RPMI7951 (cell line): ENCODE measurements at regions not wholly inside any gene's neighbourhood (a gene's known extent, or its start where the extent isn't known, plus 50 kb on each side); places are given as distances from the start of the nearest gene placed in this dataset.

ENCODE experiments used
- DNase-seq: peaks from one replicate; pipeline ENCODE4 v3.0.0-alpha.2; 2012; ENCODE audit warnings: low read depth

GRCh38 chr2:222993920-222994650, 57.9 kb upstream of the KCNE4 start:
- DNase-seq: peak; percentile 95

DNA sequence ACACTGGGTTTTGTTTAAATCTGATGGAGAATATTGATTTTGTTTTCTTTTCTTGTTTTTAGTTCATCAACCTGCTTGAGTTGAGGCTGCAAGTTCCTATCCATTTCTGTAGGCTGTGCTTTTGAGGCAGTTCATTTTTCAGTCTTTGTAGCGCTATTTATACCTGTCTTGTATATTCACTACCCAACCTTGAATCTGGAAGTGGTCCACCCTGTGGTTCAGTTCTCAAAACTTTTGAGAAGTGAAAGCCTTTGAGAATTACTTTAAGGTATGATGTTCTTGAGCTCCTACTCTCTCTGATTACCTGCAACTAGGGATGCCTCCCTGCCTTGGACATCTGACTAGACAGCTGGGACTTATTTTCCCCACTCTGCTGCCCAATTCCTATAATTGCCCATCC, 53.5 kb upstream of the KCNE4 start:
- no peak for DNase-seq

DNA sequence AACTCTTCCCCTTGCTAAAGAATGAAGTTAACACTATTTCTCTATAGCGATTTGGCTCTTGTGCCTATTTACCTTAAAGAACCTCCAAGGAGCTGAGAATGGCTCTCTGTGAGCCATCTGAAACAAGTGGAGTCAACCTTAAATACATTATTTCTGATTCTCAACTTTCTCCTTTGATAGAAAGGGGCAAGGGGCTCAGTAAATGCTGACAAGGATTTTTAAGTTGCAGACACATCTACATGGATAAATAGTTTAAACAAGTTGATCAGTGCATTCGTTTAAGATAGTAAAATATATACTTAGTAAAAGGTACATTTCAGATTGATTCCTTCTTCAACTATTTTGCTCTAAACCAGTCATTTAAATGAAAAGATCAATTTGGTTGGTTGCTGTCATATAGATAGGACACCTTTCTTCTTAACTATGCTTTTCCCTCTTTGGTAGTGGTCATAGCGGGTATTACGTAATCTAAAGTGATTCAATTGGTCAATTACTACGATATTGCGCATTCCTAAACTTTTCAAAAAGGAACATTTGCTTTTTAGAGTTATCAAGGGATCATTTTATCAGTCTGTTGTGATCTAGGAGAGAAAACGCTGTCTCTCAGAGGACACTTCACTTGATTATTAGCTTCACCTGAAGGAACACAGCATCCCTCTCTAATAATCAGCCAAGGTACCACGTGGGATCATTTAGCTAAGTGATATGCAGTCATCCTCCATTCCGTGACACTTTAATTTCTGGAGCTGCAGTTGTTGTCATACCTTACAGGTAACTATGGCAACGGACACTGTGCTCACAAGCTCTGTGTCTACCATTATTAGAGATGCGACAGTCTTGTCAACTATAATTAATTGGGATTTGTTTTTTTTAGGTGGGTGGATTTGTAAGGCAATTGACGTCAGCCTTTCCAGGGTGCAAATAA, 50.9 kb upstream of the KCNE4 start:
- no peak for DNase-seq

DNA sequence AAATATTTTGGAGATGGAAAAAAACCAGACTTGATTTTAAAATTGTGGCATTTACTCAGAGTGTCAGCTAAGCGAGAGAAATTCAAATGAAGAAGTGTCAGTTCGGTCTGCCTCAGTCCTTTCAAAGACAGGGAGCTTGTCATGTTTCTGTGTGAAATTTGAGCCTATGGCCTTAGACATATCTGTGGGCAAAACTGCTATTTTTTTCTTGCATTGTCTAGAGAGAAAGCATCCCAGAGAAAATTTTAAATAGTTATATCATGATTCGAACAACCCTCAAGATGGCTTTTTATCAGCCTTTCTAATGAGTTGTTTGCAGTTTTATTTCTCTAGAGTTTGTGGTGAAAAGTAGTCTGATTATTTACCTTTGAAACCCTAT, 50.2 kb upstream of the KCNE4 start:
- no peak for DNase-seq
